ENCODE measurements at regions not wholly inside any gene's neighbourhood (a gene's known extent, or its start where the extent isn't known, plus 50 kb on each side); places are given as distances from the start of the nearest gene placed in this dataset.

- Histone ChIP-seq H3K4me3 (replicated peaks in 1 of 3; ENCODE audit: low read depth in 2 of 3, low read length in 3 of 3) (no peak overlapping the region), H3K4me1 (ENCODE audit: control insufficient read depth in 1 of 2, insufficient read depth in 2 of 2, low read length in 2 of 2) (peaks cover 0 to 2% of the 10 kb centered on the region in 2 donors), H3K4me2 (replicated peaks; ENCODE audit: extremely low read depth, low read length, poor library complexity, severe bottlenecking) (no peak overlapping the region), H2AFZ (ENCODE audit: insufficient read depth, low read depth, low read length, poor library complexity, severe bottlenecking) (no peak overlapping the region), H3K79me2 (ENCODE audit: insufficient read depth, low read length) (no peaks in the 10 kb centered on the region), H3K9ac (ENCODE audit: insufficient read depth, low read length, poor library complexity, severe bottlenecking) (no peak overlapping the region), H3K27me3 (ENCODE audit: control insufficient read depth in 2 of 2, insufficient read depth in 2 of 2, low read length in 2 of 2) (no peaks in the 10 kb centered on the region), H3K27ac (ENCODE audit: low read depth in 1 of 2, low read length in 2 of 2) (no peak overlapping the region), H3K9me3 (replicated peaks in 1 of 2; ENCODE audit: control insufficient read depth in 1 of 2, insufficient read depth in 1 of 2, low read length in 2 of 2) (no peaks in the 10 kb centered on the region), H3K36me3 (replicated peaks in 1 of 2; ENCODE audit: control insufficient read depth in 1 of 2, insufficient read depth in 2 of 2, low read length in 2 of 2) (no peaks in the 10 kb centered on the region), H4K20me1 (ENCODE audit: insufficient read depth, low read length) (no peaks in the 10 kb centered on the region)
- no peak for DNase-seq
- Mint-ChIP-seq H3K27ac (no peak overlapping the region), H3K9me3 (no peaks in the 10 kb centered on the region), H3K4me3 (no peak overlapping the region), H3K36me3 (no peaks in the 10 kb centered on the region), H3K4me1 (peaks cover 4% of the 10 kb centered on the region), H3K27me3 (ENCODE audit: low read depth in 3 of 3) (no peaks in the 10 kb centered on the region)
- WGBS (ENCODE audit: insufficient coverage): 87% methylated on average over 3 of the region's 6 CpGs
- intact Hi-C loops (cut with micrococcal nuclease): no loop called here
- TF ChIP-seq CTCF (IDR thresholded peaks at IDR 0.05): no peak
Observed at GRCh38 chr18:45255197-45255890, 359.9 kb upstream of the SLC14A2 start.

GRCh38 chr18:45260125-45260524, 355.2 kb upstream of the SLC14A2 start:
- Histone ChIP-seq H3K36me3 (replicated peaks in 1 of 2; ENCODE audit: control insufficient read depth in 1 of 2, insufficient read depth in 2 of 2, low read length in 2 of 2) (no peaks in the 10 kb centered on the region), H3K79me2 (ENCODE audit: insufficient read depth, low read length) (no peaks in the 10 kb centered on the region), H3K27ac (ENCODE audit: low read depth in 1 of 2, low read length in 2 of 2) (no peak overlapping the region), H3K4me2 (replicated peaks; ENCODE audit: extremely low read depth, low read length, poor library complexity, severe bottlenecking) (no peak overlapping the region), H3K27me3 (ENCODE audit: control insufficient read depth in 2 of 2, insufficient read depth in 2 of 2, low read length in 2 of 2) (no peaks in the 10 kb centered on the region), H4K20me1 (ENCODE audit: insufficient read depth, low read length) (no peaks in the 10 kb centered on the region), H3K4me1 (ENCODE audit: control insufficient read depth in 1 of 2, insufficient read depth in 2 of 2, low read length in 2 of 2) (no peaks in the 10 kb centered on the region), H3K9me3 (replicated peaks in 1 of 2; ENCODE audit: control insufficient read depth in 1 of 2, insufficient read depth in 1 of 2, low read length in 2 of 2) (no peaks in the 10 kb centered on the region), H3K4me3 (replicated peaks in 1 of 3; ENCODE audit: low read depth in 2 of 3, low read length in 3 of 3) (no peak overlapping the region), H3K9ac (ENCODE audit: insufficient read depth, low read length, poor library complexity, severe bottlenecking) (no peak overlapping the region), H2AFZ (ENCODE audit: insufficient read depth, low read depth, low read length, poor library complexity, severe bottlenecking) (no peak overlapping the region)
- Mint-ChIP-seq H3K36me3 (no peaks in the 10 kb centered on the region), H3K4me1 (no peaks in the 10 kb centered on the region), H3K27me3 (ENCODE audit: low read depth in 3 of 3) (no peaks in the 10 kb centered on the region), H3K9me3 (peaks cover 0 to 3% (median 0%) of the 10 kb centered on the region in 7 donors), H3K27ac (no peak overlapping the region), H3K4me3 (no peak overlapping the region)
- intact Hi-C loops (cut with micrococcal nuclease): no loop called here
- TF ChIP-seq CTCF (IDR thresholded peaks at IDR 0.05): no peak
- DNase-seq: no peak
- WGBS (ENCODE audit: insufficient coverage): no CpG with 5 or more reads among the region's 1 CpG
